Embryonic facial prominence (tissue), 1 donor: ENCODE measurements at regions not wholly inside any gene's neighbourhood (a gene's known extent, or its start where the extent isn't known, plus 50 kb on each side); places are given as distances from the start of the nearest gene placed in this dataset.
"Not testable (repeated sequence)": the region's sequence is repeated elsewhere in the genome, so short reads cannot be mapped to it uniquely, and the experiment has no call there.

ENCODE experiments used
- DNase-seq: peaks from one replicate; pipeline ENCODE4 v3.0.0-alpha.2; 2016; ENCODE audit errors: extremely low spot score

- DNase-seq = no peak
Observed at GRCh38 chr11:19627566-19627965, 85.1 kb upstream of the NAV2 start.

- no peak for DNase-seq
Observed at GRCh38 chr11:19625438-19625837, 87.2 kb upstream of the NAV2 start.

- no peak for DNase-seq
Observed at GRCh38 chr11:19617696-19618523, 94.7 kb upstream of the NAV2 start.

GRCh38 chr11:19615341-19616183 lies 97.1 kb upstream of the NAV2 start:
- no peak for DNase-seq

- no peak for DNase-seq
Observed at GRCh38 chr11:19614370-19614940, 98.2 kb upstream of the NAV2 start.

- DNase-seq = not testable (repeated sequence)
Observed at GRCh38 chr11:19612025-19612424, 100.6 kb upstream of the NAV2 start.

- DNase-seq = no peak
Observed at GRCh38 chr11:19607656-19608360, 104.8 kb upstream of the NAV2 start.

GRCh38 chr11:19606856-19607655 lies 105.6 kb upstream of the NAV2 start:
- DNase-seq = no peak

- DNase-seq = no peak
Observed at GRCh38 chr11:19605520-19606371, 106.9 kb upstream of the NAV2 start.

GRCh38 chr11:19604679-19605375 lies 107.8 kb upstream of the NAV2 start:
- DNase-seq = no peak

GRCh38 chr11:19603771-19604170 lies 108.9 kb upstream of the NAV2 start:
- DNase-seq = no peak

- DNase-seq = no peak
Observed at GRCh38 chr11:19602891-19603290, 109.7 kb upstream of the NAV2 start.

- no peak for DNase-seq
Observed at GRCh38 chr11:19602406-19602805, 110.2 kb upstream of the NAV2 start.

- DNase-seq = no peak
Observed at GRCh38 chr11:19601235-19601634, 111.4 kb upstream of the NAV2 start.

GRCh38 chr11:19599681-19600080 lies 113.0 kb upstream of the NAV2 start:
- DNase-seq = no peak

GRCh38 chr11:19598876-19599486 lies 113.7 kb upstream of the NAV2 start:
- DNase-seq = no peak

GRCh38 chr11:19598456-19598855 lies 114.2 kb upstream of the NAV2 start:
- no peak for DNase-seq

- no peak for DNase-seq
Observed at GRCh38 chr11:19597876-19598275, 114.8 kb upstream of the NAV2 start.

- DNase-seq = no peak
Observed at GRCh38 chr11:19597206-19597605, 115.4 kb upstream of the NAV2 start.
